HepG2 (cell line): ENCODE measurements at regions not wholly inside any gene's neighbourhood (a gene's known extent, or its start where the extent isn't known, plus 50 kb on each side); places are given as distances from the start of the nearest gene placed in this dataset.

ENCODE experiments used
- ATAC-seq: fragments of 200-7000 bp; cut with Tn5 transposase; 3 replicates; pipeline ENCODE4 v1.9.1; 2020; ENCODE audit warnings: mild to moderate bottlenecking, moderate library complexity
- BruUV-seq: library from RNA; stranded (reverse); fragments of 400-500 nt; replicated peaks from 2 replicates; lab custom pipeline; 2021; lab: Mats Ljungman, UMichigan
- CTCF ChIA-PET: fragments of 300-600 bp; formaldehyde crosslinking; extraction: SDS; loops from one replicate; lab custom pipeline; 2021; ENCODE audit warnings: low total read pairs, inconsistent platforms, low intra/inter-chr PET ratio; lab: Yijun Ruan, JAX
- POLR2A ChIA-PET: fragments of 350-600 bp; sonication (Branson Sonifier 250); formaldehyde crosslinking; loops from one replicate; lab custom pipeline; 2020; ENCODE audit warnings: antibody characterized with exemption, inconsistent platforms; lab: Yijun Ruan, JAX
- DNase-seq: peaks from one replicate; pipeline ENCODE4 v3.0.0-alpha.2; 2015; ENCODE audit warnings: low spot score
- FAIRE-seq: peaks from 3 replicates; lab custom pipeline; 2011; peaks lifted over from hg19 to GRCh38; lab: Jason Lieb, UNC
- H2AFZ ChIP-seq: one replicate; pipeline ENCODE4 v1.6.1; 2011; ENCODE audit warnings: low read length, inconsistent platforms
- H3K27ac ChIP-seq: fragments of 300-600 bp; 3 replicates; pipeline ENCODE4 v1.8.0; 2011; ENCODE audit warnings: mixed run types, mild to moderate bottlenecking, mixed read lengths, low read length, inconsistent platforms; ENCODE audit not compliant: insufficient read depth; ENCODE audit errors: extremely low read length
- H3K27me3 ChIP-seq, 2 experiments: fragments of 200-600 bp in 1 of 2; 2 replicates in 1 of 2; 3 replicates in 1 of 2; pipeline versions ENCODE4 v1.6.0 to v1.8.0; 2011; ENCODE audit warnings: low read length in 2 of 2, mild to moderate bottlenecking in 2 of 2, moderate library complexity in 2 of 2, inconsistent platforms in 1 of 2; ENCODE audit not compliant: insufficient read depth in 2 of 2, control insufficient read depth in 1 of 2
- H3K36me3 ChIP-seq, 2 experiments: fragments of 200-600 bp in 1 of 2; replicated peaks in 1 of 2; 2 replicates in 1 of 2; 3 replicates in 1 of 2; pipeline versions ENCODE4 v1.5.1 to v1.8.0; 2011; ENCODE audit warnings: low read length in 2 of 2, inconsistent platforms in 1 of 2; ENCODE audit not compliant: insufficient read depth in 2 of 2, control insufficient read depth in 1 of 2
- H3K4me1 ChIP-seq: 2 replicates; pipeline ENCODE4 v1.5.1; 2012; ENCODE audit warnings: low read length, inconsistent platforms; ENCODE audit not compliant: insufficient read depth
- H3K4me2 ChIP-seq: 2 replicates; pipeline ENCODE4 v1.6.0; 2011; ENCODE audit warnings: low read depth, low read length, inconsistent platforms
- H3K4me3 ChIP-seq, 3 experiments: fragments of 200-600 bp in 1 of 3; sonication (generic), shearing (Covaris generic) in 1 of 3; replicated peaks in 1 of 3; 2 replicates each; pipeline ENCODE4 v1.5.1; 2011 to 2016; ENCODE audit warnings: low read length in 3 of 3, inconsistent platforms in 2 of 3, low read depth in 2 of 3, mild to moderate bottlenecking in 2 of 3, control low read depth in 1 of 3, mixed read lengths in 1 of 3; ENCODE audit not compliant: insufficient read depth in 1 of 3
- H3K79me2 ChIP-seq: one replicate; pipeline ENCODE4 v1.6.1; 2011; ENCODE audit warnings: low read length, inconsistent platforms; ENCODE audit not compliant: insufficient read depth
- H3K9ac ChIP-seq: 2 replicates; pipeline ENCODE4 v1.6.0; 2011; ENCODE audit warnings: mild to moderate bottlenecking, low read depth, low read length, inconsistent platforms; ENCODE audit not compliant: insufficient read depth
- H3K9me3 ChIP-seq: 2 replicates; pipeline ENCODE4 v1.5.1; 2012; ENCODE audit warnings: mild to moderate bottlenecking, low read length
- H4K20me1 ChIP-seq: 2 replicates; pipeline ENCODE4 v1.6.0; 2011; ENCODE audit warnings: inconsistent platforms, mild to moderate bottlenecking, low read length, moderate library complexity; ENCODE audit not compliant: insufficient read depth
- GATAD1 ChIP-seq: IDR thresholded peaks from 2 replicates; pipeline ENCODE4 v1.6.1; 2016; ENCODE audit warnings: missing genetic modification reagents, missing compliant biosample characterization
- ISL2 ChIP-seq: sonication (generic); formaldehyde crosslinking; IDR thresholded peaks from 2 replicates; pipeline ENCODE4 v1.5.0; 2020; ENCODE audit warnings: missing genetic modification reagents
- KDM2A ChIP-seq: sonication (generic); formaldehyde crosslinking; IDR thresholded peaks from 2 replicates; pipeline ENCODE4 v1.4.0; 2020; ENCODE audit warnings: low read depth, missing genetic modification reagents, borderline replicate concordance
- POLR2G ChIP-seq: fragments of 200-400 bp; formaldehyde crosslinking; IDR thresholded peaks from 2 replicates; pipeline ENCODE4 v1.6.1; 2018; ENCODE audit warnings: mild to moderate bottlenecking, low read depth, low read length, moderate library complexity
- PPARG ChIP-seq: conservative IDR thresholded peaks from 2 replicates; pipeline ENCODE4 v1.6.1; 2016; ENCODE audit warnings: missing biosample characterization, missing genetic modification reagents
- ZNF17 ChIP-seq: sonication (generic); formaldehyde crosslinking; IDR thresholded peaks from 2 replicates; pipeline ENCODE4 v1.5.0; 2020; ENCODE audit warnings: mild to moderate bottlenecking, missing genetic modification reagents
- ZNF225 ChIP-seq: sonication (generic); formaldehyde crosslinking; IDR thresholded peaks from 2 replicates; pipeline ENCODE4 v1.4.0; 2020; ENCODE audit warnings: mild to moderate bottlenecking, missing genetic modification reagents
- ZNF235 ChIP-seq: sonication (generic); formaldehyde crosslinking; IDR thresholded peaks from 2 replicates; pipeline ENCODE4 v1.8.1; 2023; ENCODE audit warnings: mild to moderate bottlenecking, missing genetic modification reagents, borderline replicate concordance
- ZNF382 ChIP-seq: sonication (generic); formaldehyde crosslinking; IDR thresholded peaks from 2 replicates; pipeline ENCODE4 v1.5.0; 2020; ENCODE audit warnings: missing genetic modification reagents, mild to moderate bottlenecking, borderline replicate concordance
- ZNF670 ChIP-seq: sonication (generic); formaldehyde crosslinking; IDR thresholded peaks from 2 replicates; pipeline ENCODE4 v1.8.0; 2022; ENCODE audit warnings: mild to moderate bottlenecking, missing genetic modification reagents, borderline replicate concordance
- ZSCAN30 ChIP-seq: sonication (generic); formaldehyde crosslinking; IDR thresholded peaks from 2 replicates; pipeline ENCODE4 v1.5.0; 2020; ENCODE audit warnings: mild to moderate bottlenecking, missing genetic modification reagents
- WGBS: methylation state at CpG from one replicate; pipeline ENCODE4 v1.1.6; 2017; ENCODE audit warnings: low lambda C conversion rate; 5-methylcytosine and 5-hydroxymethylcytosine counted together
- in situ Hi-C: cut with HindIII; loops from 2 replicates; pipeline ENCODE4 v1.10.0; 2017; ENCODE audit warnings: low pct_unique_long_range_greater_than_20kb; ENCODE audit not compliant: extremely low pct_ligation_motif_present
- intact Hi-C: fragments of 100-400 bp; cut with micrococcal nuclease; formaldehyde crosslinking; loops from one replicate; pipeline ENCODE4 v1.10.0; 2022; ENCODE audit not compliant: unreplicated experiment
- TF ChIP-seq, protein P1 (sequence below): sonication (generic); formaldehyde crosslinking; IDR thresholded peaks from 2 replicates; pipeline ENCODE4 v1.5.0; 2020; ENCODE audit warnings: missing genetic modification reagents
- TF ChIP-seq, protein P2 (sequence below): fragments of 450-650 bp; IDR thresholded peaks from 2 replicates; pipeline ENCODE4 v1.6.1; 2016

- no peak for TF ChIP-seq ZNF670
- TF ChIP-seq, all 625 proteins: peak for 0
These were observed 277.3 kb upstream of the FAT3 start (continued) for GRCh38 chr11:91947215-91947820.

DNA sequence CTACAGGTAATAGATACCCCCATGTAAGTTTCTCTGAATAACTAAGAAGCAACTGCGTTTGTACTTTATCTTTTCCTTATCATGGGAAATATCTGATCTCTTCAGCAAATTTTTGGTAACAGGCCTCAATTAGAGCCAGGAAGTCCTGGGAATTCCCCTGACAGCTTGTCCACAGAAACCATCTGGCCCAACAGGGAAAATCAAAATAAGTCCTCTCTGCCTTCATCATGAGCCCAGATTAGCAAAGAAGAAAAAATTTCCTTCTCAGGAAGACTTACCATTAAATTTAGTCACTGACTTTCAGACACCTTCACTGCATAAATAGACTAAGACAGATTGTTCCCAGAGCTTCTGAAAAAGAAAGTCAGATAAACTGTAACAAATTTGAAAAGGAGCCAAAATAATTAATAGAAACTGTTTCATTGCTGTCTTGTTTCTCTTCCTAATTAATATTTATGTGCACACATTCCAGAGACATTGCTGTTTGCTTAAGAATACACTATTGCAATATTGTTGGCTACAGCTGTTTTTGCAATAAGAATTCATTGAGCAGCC lies 278.1 kb upstream of the FAT3 start:
- Histone ChIP-seq H3K4me1 (no peaks in the 10 kb centered on the region), H3K27ac (no peak overlapping the region), H3K9ac (no peak overlapping the region), H3K79me2 (no peaks in the 10 kb centered on the region), H3K27me3 (no peaks in the 10 kb centered on the region), H3K4me3 (no peak overlapping the region), H3K36me3 (no peaks in the 10 kb centered on the region), H4K20me1 (no peaks in the 10 kb centered on the region), H3K9me3 (peaks cover 9% of the 10 kb centered on the region), H3K4me2 (no peak overlapping the region), H2AFZ (no peak overlapping the region)
- 0% methylated on average over 1 of the region's 1 CpG for WGBS
- no peak for DNase-seq
- TF ChIP-seq ZNF382 = no peak
- no peak for TF ChIP-seq PPARG (CRISPR knock-in tag)
- TF ChIP-seq, protein P1, sequence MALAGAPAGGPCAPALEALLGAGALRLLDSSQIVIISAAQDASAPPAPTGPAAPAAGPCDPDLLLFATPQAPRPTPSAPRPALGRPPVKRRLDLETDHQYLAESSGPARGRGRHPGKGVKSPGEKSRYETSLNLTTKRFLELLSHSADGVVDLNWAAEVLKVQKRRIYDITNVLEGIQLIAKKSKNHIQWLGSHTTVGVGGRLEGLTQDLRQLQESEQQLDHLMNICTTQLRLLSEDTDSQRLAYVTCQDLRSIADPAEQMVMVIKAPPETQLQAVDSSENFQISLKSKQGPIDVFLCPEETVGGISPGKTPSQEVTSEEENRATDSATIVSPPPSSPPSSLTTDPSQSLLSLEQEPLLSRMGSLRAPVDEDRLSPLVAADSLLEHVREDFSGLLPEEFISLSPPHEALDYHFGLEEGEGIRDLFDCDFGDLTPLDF (CRISPR knock-in tag) = no peak
- no peak for TF ChIP-seq GATAD1
- TF ChIP-seq POLR2G = no peak
- no peak for TF ChIP-seq ZNF225 (CRISPR knock-in tag)
- TF ChIP-seq, protein P2, sequence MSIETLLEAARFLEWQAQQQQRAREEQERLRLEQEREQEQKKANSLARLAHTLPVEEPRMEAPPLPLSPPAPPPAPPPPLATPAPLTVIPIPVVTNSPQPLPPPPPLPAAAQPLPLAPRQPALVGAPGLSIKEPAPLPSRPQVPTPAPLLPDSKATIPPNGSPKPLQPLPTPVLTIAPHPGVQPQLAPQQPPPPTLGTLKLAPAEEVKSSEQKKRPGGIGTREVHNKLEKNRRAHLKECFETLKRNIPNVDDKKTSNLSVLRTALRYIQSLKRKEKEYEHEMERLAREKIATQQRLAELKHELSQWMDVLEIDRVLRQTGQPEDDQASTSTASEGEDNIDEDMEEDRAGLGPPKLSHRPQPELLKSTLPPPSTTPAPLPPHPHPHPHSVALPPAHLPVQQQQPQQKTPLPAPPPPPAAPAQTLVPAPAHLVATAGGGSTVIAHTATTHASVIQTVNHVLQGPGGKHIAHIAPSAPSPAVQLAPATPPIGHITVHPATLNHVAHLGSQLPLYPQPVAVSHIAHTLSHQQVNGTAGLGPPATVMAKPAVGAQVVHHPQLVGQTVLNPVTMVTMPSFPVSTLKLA = no peak
- TF ChIP-seq ZNF235 (CRISPR knock-in tag) = no peak
- TF ChIP-seq ZNF17 (CRISPR knock-in tag) = no peak
- no peak for TF ChIP-seq ISL2 (CRISPR knock-in tag)
- no peak for TF ChIP-seq KDM2A (CRISPR knock-in tag)
- TF ChIP-seq ZSCAN30 = no peak
- in situ Hi-C loops (no loop called here), intact Hi-C loops (no loop called here)
- ChIA-PET CTCF (no interaction called here), POLR2A (no interaction called here)
- no peak for FAIRE-seq
- ATAC-seq = no peak
- no TSS peak for BruUV-seq
